ENCODE measurements at regions not wholly inside any gene's neighbourhood (a gene's known extent, or its start where the extent isn't known, plus 50 kb on each side); places are given as distances from the start of the nearest gene placed in this dataset.

- TF ChIP-seq USF1 (IDR thresholded peaks at IDR 0.05; ENCODE audit: borderline replicate concordance, extremely low read length, insufficient read depth, low read depth, low read length) (no peak), CTCF (IDR thresholded peaks at IDR 0.05 in 2 of 3, conservative IDR thresholded peaks at IDR 0.05 in 1 of 3; ENCODE audit: control insufficient read depth in 2 of 3, extremely low read depth in 1 of 3, insufficient read depth in 1 of 3, low read depth in 3 of 3, low read length in 3 of 3) (no peak), JUND (IDR thresholded peaks at IDR 0.05; ENCODE audit: low read depth, low read length) (no peak), POLR2AphosphoS5 (IDR thresholded peaks at IDR 0.05; ENCODE audit: low read length) (no peak), CBX5 (IDR thresholded peaks at IDR 0.05; ENCODE audit: low read depth) (no peak), RELA (IDR thresholded peaks at IDR 0.05; ENCODE audit: borderline replicate concordance, partially characterized antibody) (no peak), BHLHE40 (IDR thresholded peaks at IDR 0.05; ENCODE audit: borderline replicate concordance in 1 of 2, low read depth in 2 of 2, low read length in 1 of 2) (no peak), EP300 (IDR thresholded peaks at IDR 0.05; ENCODE audit: borderline replicate concordance in 1 of 2, control insufficient read depth in 1 of 2, low read depth in 2 of 2, low read length in 2 of 2) (no peak), EZH2 (IDR thresholded peaks at IDR 0.05; ENCODE audit: borderline replicate concordance, control insufficient read depth, low read depth, low read length) (no peak)
Observed at GRCh38 chr6:133645966-133646740, 242.8 kb upstream of the TCF21 start.
